ENCODE measurements at regions not wholly inside any gene's neighbourhood (a gene's known extent, or its start where the extent isn't known, plus 50 kb on each side); places are given as distances from the start of the nearest gene placed in this dataset.
A peak's percentile ranks its signal among the peaks of the same experiment; 100 is the strongest.

GRCh38 chr13:91025442-91025841 is 322.0 kb upstream of the MIR17HG start:
- no peak overlapping the region for H2BK20ac ChIP-seq (ENCODE audit: low read depth, low read length)
- H3K27me3 ChIP-seq (ENCODE audit: control insufficient read depth, insufficient read depth, low read length), result no peaks in the 10 kb centered on the region
- no peak overlapping the region for H3K14ac ChIP-seq (replicated peaks; ENCODE audit: low read depth, low read length)
- no peaks in the 10 kb centered on the region for H3K9me1 ChIP-seq (ENCODE audit: insufficient read depth, low read length)
- no peak overlapping the region for H3K56ac ChIP-seq (ENCODE audit: extremely low read depth, insufficient read depth, low read length)
- in situ Hi-C loops (cut with MboI; ENCODE audit: low sequenced_read_pairs) (no loop called here), dilution Hi-C loops (cut with HindIII; ENCODE audit: low sequenced_read_pairs, unreplicated experiment) (no loop called here), intact Hi-C loops (cut with micrococcal nuclease) (no loop called here)
- H2BK120ac ChIP-seq (ENCODE audit: low read depth, low read length), result no peak overlapping the region
- H4K5ac ChIP-seq (ENCODE audit: low read depth, low read length), result no peak overlapping the region
- POLR2A ChIA-PET (ENCODE audit: unreplicated experiment), result no interaction called here
- no peaks in the 10 kb centered on the region for H4K20me1 ChIP-seq (ENCODE audit: insufficient read depth, low read length)
- CTCF ChIA-PET, result no interaction called here
- H3K9me3 ChIP-seq (ENCODE audit: control insufficient read depth, insufficient read depth, low read length), result no peaks in the 10 kb centered on the region
- H3K9ac ChIP-seq (ENCODE audit: low read depth, low read length), result no peak overlapping the region
- no peak overlapping the region for H3K23ac ChIP-seq (ENCODE audit: low read depth, low read length)
- BruUV-seq (replicated peaks), result no TSS peak
- H4K91ac ChIP-seq (ENCODE audit: insufficient read depth, low read depth, low read length), result no peak overlapping the region
- no peaks in the 10 kb centered on the region for H3K79me1 ChIP-seq (ENCODE audit: low read depth in 1 of 2, low read length in 2 of 2)
- H4K8ac ChIP-seq (ENCODE audit: low read depth in 2 of 2, low read length in 2 of 2), result no peak overlapping the region
- no peak overlapping the region for H2AFZ ChIP-seq (replicated peaks; ENCODE audit: low read length, poor library complexity)
- no peak overlapping the region for H2AK5ac ChIP-seq (ENCODE audit: low read depth, low read length)
- no peak for DNase-seq
- H3K4ac ChIP-seq (ENCODE audit: low read depth, low read length), result no peak overlapping the region
- no peak overlapping the region for H2AK9ac ChIP-seq (replicated peaks; ENCODE audit: low read depth, low read length, poor library complexity)
- no peak overlapping the region for H3K27ac ChIP-seq (ENCODE audit: insufficient read depth, low read length)
- no peak overlapping the region for H3K4me2 ChIP-seq (ENCODE audit: low read depth, low read length)
- no peaks in the 10 kb centered on the region for H3K4me1 ChIP-seq (ENCODE audit: control insufficient read depth, insufficient read depth, low read length)
- no peak for ATAC-seq (ENCODE audit: low read depth)
- H3K36me3 ChIP-seq (ENCODE audit: control insufficient read depth, insufficient read depth, low read length), result no peaks in the 10 kb centered on the region
- TF ChIP-seq CEBPB (IDR thresholded peaks at IDR 0.05; ENCODE audit: low read depth, low read length), result peak; percentile 20; the same call in 1 of the 2 replicates
- TF ChIP-seq RAD21 (IDR thresholded peaks at IDR 0.05; ENCODE audit: low read length), result no peak
- H2BK5ac ChIP-seq (ENCODE audit: low read depth, low read length, poor library complexity, severe bottlenecking), result no peak overlapping the region
- no peak overlapping the region for H3K18ac ChIP-seq (ENCODE audit: low read depth, low read length)
- no peak overlapping the region for H2BK15ac ChIP-seq (ENCODE audit: low read depth, low read length)
- no peak overlapping the region for H3K4me3 ChIP-seq (ENCODE audit: insufficient read depth, low read depth, low read length)

Data from IMR-90 (cell line).